Immature natural killer cell (primary cell): ENCODE measurements at regions not wholly inside any gene's neighbourhood (a gene's known extent, or its start where the extent isn't known, plus 50 kb on each side); places are given as distances from the start of the nearest gene placed in this dataset.
"Not testable (repeated sequence)": the region's sequence is repeated elsewhere in the genome, so short reads cannot be mapped to it uniquely, and the experiment has no call there.

Experiments used
- DNase-seq, 3 donors: peaks; one replicate each; pipeline ENCODE4 v3.0.0; 2022; ENCODE audit warnings: mixed read lengths in 1 of 3
- H3K27ac Mint-ChIP-seq, 6 donors: one replicate each; pipeline ENCODE4 v1.8.0; 2020; ENCODE audit warnings: mixed read lengths in 6 of 6, mild to moderate bottlenecking in 5 of 6, inconsistent platforms in 4 of 6, moderate library complexity in 3 of 6
- H3K27me3 Mint-ChIP-seq, 3 donors: one replicate each; pipeline ENCODE4 v1.8.0; 2020 to 2021; ENCODE audit warnings: low read depth in 3 of 3, mild to moderate bottlenecking in 3 of 3, mixed read lengths in 3 of 3, moderate library complexity in 3 of 3, inconsistent platforms in 1 of 3
- H3K36me3 Mint-ChIP-seq, 3 donors: one replicate each; pipeline ENCODE4 v1.8.0; 2020; ENCODE audit warnings: mixed read lengths in 3 of 3, inconsistent platforms in 2 of 3, mild to moderate bottlenecking in 2 of 3
- H3K4me1 Mint-ChIP-seq, 2 donors: one replicate each; pipeline ENCODE4 v1.8.0; 2020; ENCODE audit warnings: inconsistent platforms in 2 of 2, mild to moderate bottlenecking in 2 of 2, mixed read lengths in 2 of 2, moderate library complexity in 1 of 2
- H3K4me3 Mint-ChIP-seq, 5 donors: one replicate each; pipeline ENCODE4 v1.8.0; 2020; ENCODE audit warnings: mild to moderate bottlenecking in 5 of 5, mixed read lengths in 5 of 5, inconsistent platforms in 3 of 5, moderate library complexity in 3 of 5
- H3K9me3 Mint-ChIP-seq, 6 donors: one replicate each; pipeline ENCODE4 v1.8.0; 2020; ENCODE audit warnings: mild to moderate bottlenecking in 6 of 6, mixed read lengths in 6 of 6, inconsistent platforms in 4 of 6, moderate library complexity in 3 of 6

- Mint-ChIP-seq H3K9me3 (peaks cover 0 to 16% (median 8%) of the 10 kb centered on the region in 6 donors), H3K27me3 (peaks cover 0 to 2% (median 1%) of the 10 kb centered on the region in 3 donors), H3K27ac (no peak overlapping the region), H3K36me3 (peaks cover 0 to 4% (median 0%) of the 10 kb centered on the region in 3 donors), H3K4me1 (no peaks in the 10 kb centered on the region), H3K4me3 (no peak overlapping the region)
- DNase-seq, result no peak
These were observed 77.5 kb upstream of the VWC2 start for GRCh38 chr7:49695971-49696370.

DNA sequence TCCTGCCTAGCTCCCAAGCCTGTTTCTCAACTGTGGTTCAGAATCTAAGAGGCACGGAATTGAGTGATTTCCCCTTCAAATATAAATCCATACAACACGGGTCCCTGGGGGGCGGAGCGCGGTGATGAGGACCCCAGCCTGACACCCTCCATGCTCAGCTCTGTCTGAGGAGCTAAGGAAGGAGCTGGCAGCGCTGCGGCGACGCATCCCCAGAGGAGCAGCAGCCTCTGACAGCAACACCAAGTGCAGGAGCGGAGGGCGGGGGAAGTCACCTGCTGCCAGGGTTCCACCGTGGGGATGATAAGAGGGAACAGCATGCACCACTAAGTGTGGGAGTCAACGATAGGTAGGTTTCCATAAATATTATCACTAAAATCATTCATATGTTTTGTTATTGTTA, 72.6 kb upstream of the VWC2 start:
- no peaks in the 10 kb centered on the region for H3K36me3 Mint-ChIP-seq
- no peak overlapping the region for H3K27ac Mint-ChIP-seq
- H3K4me3 Mint-ChIP-seq, result no peak overlapping the region
- H3K9me3 Mint-ChIP-seq, result peaks cover 0 to 16% (median 7%) of the 10 kb centered on the region in 6 donors
- no peaks in the 10 kb centered on the region for H3K27me3 Mint-ChIP-seq
- H3K4me1 Mint-ChIP-seq, result no peaks in the 10 kb centered on the region
- DNase-seq, result no peak

DNA sequence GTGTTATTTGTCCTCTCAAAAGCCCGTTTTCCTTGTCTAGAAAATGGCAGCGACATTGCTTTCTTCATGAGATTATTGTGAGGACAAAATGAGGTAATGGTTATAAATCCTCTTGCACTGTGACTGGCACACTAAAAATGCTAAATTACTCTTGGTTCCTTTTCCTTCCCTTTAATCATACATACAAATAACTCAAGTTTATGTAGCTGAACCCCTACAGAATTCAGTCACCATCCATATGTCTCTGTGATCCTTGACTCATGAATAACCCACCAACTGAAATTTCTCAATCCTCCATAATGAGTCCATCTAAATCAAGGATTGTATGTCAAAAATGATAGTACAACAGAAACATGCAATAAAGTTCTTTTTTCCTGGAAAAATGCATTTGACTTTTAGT, 71.3 kb upstream of the VWC2 start:
- Mint-ChIP-seq H3K4me3 (no peak overlapping the region), H3K36me3 (no peaks in the 10 kb centered on the region), H3K27ac (no peak overlapping the region), H3K27me3 (no peaks in the 10 kb centered on the region), H3K4me1 (no peaks in the 10 kb centered on the region), H3K9me3 (peaks cover 2 to 16% (median 7%) of the 10 kb centered on the region in 6 donors)
- no peak for DNase-seq

GRCh38 chr7:49703337-49703736, 70.1 kb upstream of the VWC2 start:
- Mint-ChIP-seq H3K27ac (no peak overlapping the region), H3K4me1 (no peaks in the 10 kb centered on the region), H3K9me3 (peaks cover 2 to 16% (median 7%) of the 10 kb centered on the region in 6 donors), H3K36me3 (no peaks in the 10 kb centered on the region), H3K4me3 (no peak overlapping the region), H3K27me3 (no peaks in the 10 kb centered on the region)
- DNase-seq, result no peak

- H3K9me3 Mint-ChIP-seq, result peaks cover 0 to 19% (median 7%) of the 10 kb centered on the region in 6 donors
- no peaks in the 10 kb centered on the region for H3K36me3 Mint-ChIP-seq
- no peak overlapping the region for H3K27ac Mint-ChIP-seq
- H3K4me3 Mint-ChIP-seq, result no peak overlapping the region
- DNase-seq, result no peak
- H3K27me3 Mint-ChIP-seq, result no peaks in the 10 kb centered on the region
- no peaks in the 10 kb centered on the region for H3K4me1 Mint-ChIP-seq
These were observed 69.6 kb upstream of the VWC2 start for GRCh38 chr7:49703881-49704280.

- H3K36me3 Mint-ChIP-seq, result no peaks in the 10 kb centered on the region
- no peak overlapping the region for H3K27ac Mint-ChIP-seq
- DNase-seq, result no peak
- H3K4me1 Mint-ChIP-seq, result no peaks in the 10 kb centered on the region
- H3K9me3 Mint-ChIP-seq, result peaks cover 0 to 24% (median 6%) of the 10 kb centered on the region in 6 donors
- no peaks in the 10 kb centered on the region for H3K27me3 Mint-ChIP-seq
- H3K4me3 Mint-ChIP-seq, result no peak overlapping the region
These were observed 67.3 kb upstream of the VWC2 start for GRCh38 chr7:49706106-49706505.

DNA sequence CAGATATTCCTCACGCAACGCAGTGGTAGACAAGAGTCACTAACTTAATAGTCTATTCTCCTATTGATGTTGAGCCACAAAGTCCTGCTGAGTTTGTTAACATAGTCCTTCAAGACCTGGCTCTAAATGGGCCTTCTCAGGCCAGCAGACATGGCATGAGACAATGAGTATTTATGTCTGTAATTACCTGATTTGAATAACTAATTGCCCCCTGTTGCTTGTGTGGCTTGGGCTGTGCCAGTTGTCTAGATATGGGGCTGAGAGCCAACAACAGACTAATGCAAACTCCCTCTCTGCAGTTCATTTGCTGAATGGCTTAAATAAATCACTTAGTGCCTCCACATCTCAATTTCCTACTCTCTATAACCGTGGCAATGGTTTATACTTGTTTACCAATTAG, 65.5 kb upstream of the VWC2 start:
- no peak overlapping the region for H3K4me3 Mint-ChIP-seq
- DNase-seq, result no peak
- H3K36me3 Mint-ChIP-seq, result no peaks in the 10 kb centered on the region
- no peaks in the 10 kb centered on the region for H3K27me3 Mint-ChIP-seq
- H3K9me3 Mint-ChIP-seq, result peaks cover 0 to 19% (median 7%) of the 10 kb centered on the region in 6 donors
- no peaks in the 10 kb centered on the region for H3K4me1 Mint-ChIP-seq
- H3K27ac Mint-ChIP-seq, result no peak overlapping the region

DNA sequence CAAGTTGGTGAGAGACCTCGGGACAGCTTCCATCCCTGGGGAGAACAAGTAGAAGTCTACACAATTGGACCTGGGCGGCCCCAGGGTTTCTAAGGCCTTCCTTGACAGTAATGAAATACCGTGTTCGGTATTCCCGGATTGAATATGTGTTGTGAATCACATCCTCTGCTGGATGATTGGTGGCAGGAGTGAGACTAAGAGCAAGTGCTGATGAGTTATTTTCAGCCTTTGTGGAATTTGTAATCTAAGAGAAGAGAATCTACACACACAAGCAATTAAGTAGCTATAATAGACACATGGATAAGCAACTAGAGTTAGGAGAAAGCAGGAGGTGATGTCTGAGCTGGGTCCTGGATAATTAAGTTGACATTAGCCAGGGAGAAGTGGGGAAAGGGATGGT, 64.8 kb upstream of the VWC2 start:
- H3K27ac Mint-ChIP-seq, result no peak overlapping the region
- no peaks in the 10 kb centered on the region for H3K27me3 Mint-ChIP-seq
- peaks cover 0 to 25% (median 4%) of the 10 kb centered on the region in 6 donors for H3K9me3 Mint-ChIP-seq
- DNase-seq, result no peak
- H3K36me3 Mint-ChIP-seq, result no peaks in the 10 kb centered on the region
- H3K4me3 Mint-ChIP-seq, result no peak overlapping the region
- no peaks in the 10 kb centered on the region for H3K4me1 Mint-ChIP-seq

DNA sequence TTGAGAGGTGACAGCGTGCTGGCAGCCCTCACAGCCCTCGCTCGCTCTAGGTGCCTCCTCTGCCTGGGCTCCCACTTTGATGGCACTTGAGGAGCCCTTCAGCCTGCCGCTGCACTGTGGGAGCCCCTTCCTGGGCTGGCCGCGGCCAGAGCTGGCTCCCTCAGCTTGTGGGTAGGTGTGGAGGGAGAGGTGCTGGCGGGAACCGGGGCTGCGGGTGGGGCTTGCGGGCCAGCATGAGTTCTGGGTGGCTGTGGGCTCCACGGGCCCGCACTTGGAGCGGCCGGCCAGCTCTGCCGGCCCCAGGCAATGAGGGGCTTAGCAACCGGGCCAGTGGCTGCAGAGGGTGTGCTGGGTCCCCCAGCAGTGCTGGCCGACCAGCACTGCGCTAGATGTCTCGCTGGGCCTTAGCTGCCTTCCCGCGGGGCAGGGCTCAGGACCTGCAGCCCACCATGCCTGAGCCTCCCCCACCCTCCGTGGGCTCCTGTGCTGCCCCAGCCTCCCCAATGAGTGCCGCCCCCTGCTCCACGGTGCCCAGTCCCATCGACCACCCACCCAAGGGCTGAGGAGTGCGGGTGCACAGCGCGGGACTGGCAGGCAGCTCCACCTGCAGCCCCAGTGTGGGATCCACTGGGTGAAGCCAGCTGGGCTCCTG, 62.2 kb upstream of the VWC2 start:
- peaks cover 0 to 19% (median 1%) of the 10 kb centered on the region in 6 donors for H3K9me3 Mint-ChIP-seq
- not testable (repeated sequence) for H3K27ac Mint-ChIP-seq, H3K4me3 Mint-ChIP-seq, H3K27me3 Mint-ChIP-seq, H3K36me3 Mint-ChIP-seq, DNase-seq, H3K4me1 Mint-ChIP-seq

DNA sequence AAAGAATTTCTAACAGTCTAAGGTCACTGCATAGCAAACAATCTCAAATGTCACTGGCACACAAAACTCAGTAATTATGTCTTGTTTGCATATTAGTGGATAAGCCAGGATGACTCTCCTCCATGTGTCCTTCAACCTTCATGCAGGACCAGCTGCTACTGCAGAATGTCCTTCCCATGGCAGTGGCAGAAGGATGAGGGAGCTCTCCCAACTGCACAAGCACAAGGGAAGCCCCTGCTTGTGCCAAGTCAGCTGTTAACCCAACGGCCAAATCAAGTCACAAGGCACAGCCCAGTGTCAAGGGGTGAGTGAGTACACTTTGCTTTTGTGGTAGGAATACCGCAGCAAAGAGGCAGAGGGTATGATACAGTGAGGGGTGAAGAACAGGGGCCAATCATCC, 59.3 kb upstream of the VWC2 start:
- no peaks in the 10 kb centered on the region for H3K36me3 Mint-ChIP-seq
- DNase-seq, result no peak
- H3K9me3 Mint-ChIP-seq, result peaks cover 1 to 18% (median 5%) of the 10 kb centered on the region in 6 donors
- H3K27me3 Mint-ChIP-seq, result no peaks in the 10 kb centered on the region
- H3K4me3 Mint-ChIP-seq, result no peak overlapping the region
- no peaks in the 10 kb centered on the region for H3K4me1 Mint-ChIP-seq
- no peak overlapping the region for H3K27ac Mint-ChIP-seq

DNA sequence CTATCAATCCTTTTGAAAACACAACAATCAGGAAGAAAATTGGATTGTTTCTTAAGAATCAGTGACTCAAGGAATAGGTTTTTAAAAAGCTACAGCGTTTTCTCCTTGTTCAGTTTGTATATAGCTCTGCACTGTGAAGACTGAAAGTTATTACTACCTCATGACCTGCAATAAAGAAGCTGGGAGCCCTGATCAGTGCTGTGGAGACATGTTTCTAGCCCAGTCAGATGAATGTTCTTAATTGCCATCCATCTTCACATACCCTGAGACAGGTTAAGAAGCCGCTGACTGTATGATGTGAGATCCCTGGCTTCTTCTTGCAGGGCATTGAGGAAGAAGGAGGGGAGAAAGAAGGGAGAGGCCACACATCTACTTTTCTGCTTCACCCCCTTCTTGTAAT, 58.0 kb upstream of the VWC2 start:
- peaks cover 1 to 22% (median 6%) of the 10 kb centered on the region in 6 donors for H3K9me3 Mint-ChIP-seq
- no peaks in the 10 kb centered on the region for H3K27me3 Mint-ChIP-seq
- no peak for DNase-seq
- no peak overlapping the region for H3K4me3 Mint-ChIP-seq
- H3K27ac Mint-ChIP-seq, result no peak overlapping the region
- no peaks in the 10 kb centered on the region for H3K4me1 Mint-ChIP-seq
- H3K36me3 Mint-ChIP-seq, result no peaks in the 10 kb centered on the region

DNA sequence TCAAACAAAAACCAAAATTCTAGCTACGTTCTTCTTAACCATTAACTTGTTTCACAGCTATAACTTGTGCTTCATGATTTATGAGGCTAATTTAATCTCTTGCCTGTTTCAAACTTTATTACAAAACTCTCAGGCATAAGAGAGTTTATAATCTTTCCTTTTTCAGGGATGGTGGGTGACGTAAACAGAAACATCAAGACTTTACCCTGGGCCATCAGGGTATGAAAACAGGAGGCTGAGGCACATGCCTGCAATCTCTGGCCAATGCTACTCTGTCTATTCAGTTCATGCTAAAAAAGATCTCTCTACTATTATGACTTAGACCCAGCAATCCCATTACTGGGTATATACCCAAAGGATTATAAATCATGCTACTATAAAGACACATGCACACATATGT, 55.9 kb upstream of the VWC2 start:
- Mint-ChIP-seq H3K9me3 (peaks cover 1 to 22% (median 9%) of the 10 kb centered on the region in 6 donors), H3K27ac (no peak overlapping the region), H3K27me3 (no peaks in the 10 kb centered on the region), H3K36me3 (no peaks in the 10 kb centered on the region), H3K4me1 (no peaks in the 10 kb centered on the region), H3K4me3 (no peak overlapping the region)
- no peak for DNase-seq

GRCh38 chr7:49718760-49719159, 54.7 kb upstream of the VWC2 start:
- H3K4me3 Mint-ChIP-seq, result no peak overlapping the region
- no peaks in the 10 kb centered on the region for H3K4me1 Mint-ChIP-seq
- no peak for DNase-seq
- H3K9me3 Mint-ChIP-seq, result peaks cover 1 to 23% (median 9%) of the 10 kb centered on the region in 6 donors
- no peaks in the 10 kb centered on the region for H3K27me3 Mint-ChIP-seq
- H3K36me3 Mint-ChIP-seq, result no peaks in the 10 kb centered on the region
- no peak overlapping the region for H3K27ac Mint-ChIP-seq

GRCh38 chr7:49721441-49721840, 52.0 kb upstream of the VWC2 start:
- Mint-ChIP-seq H3K9me3 (peaks cover 3 to 16% (median 10%) of the 10 kb centered on the region in 6 donors), H3K4me3 (no peak overlapping the region), H3K27me3 (no peaks in the 10 kb centered on the region), H3K27ac (no peak overlapping the region), H3K4me1 (no peaks in the 10 kb centered on the region), H3K36me3 (no peaks in the 10 kb centered on the region)
- no peak for DNase-seq
